Endothelial cell of hepatic sinusoid (primary cell): ENCODE measurements at regions not wholly inside any gene's neighbourhood (a gene's known extent, or its start where the extent isn't known, plus 50 kb on each side); places are given as distances from the start of the nearest gene placed in this dataset.
"Not testable (repeated sequence)": the region's sequence is repeated elsewhere in the genome, so short reads cannot be mapped to it uniquely, and the experiment has no call there.

ENCODE experiments used
- in situ Hi-C: cut with HindIII; loops from 2 replicates; pipeline ENCODE4 v1.10.0; 2017; ENCODE audit warnings: low sequenced_read_pairs

- in situ Hi-C loops, result no loop called here
Measured at GRCh38 chr1:116185161-116185701, 74.0 kb downstream of the MAB21L3 start.

GRCh38 chr1:116189481-116189880, 78.3 kb downstream of the MAB21L3 start:
- in situ Hi-C loops, result no loop called here

- in situ Hi-C loops, result loop anchor here (5.0 kb wide), 2 partner anchors 74 to 266 kb away; no protein-coding TSS in a partner anchor
Measured at GRCh38 chr1:116191294-116191693, 80.1 kb downstream of the MAB21L3 start.

- in situ Hi-C loops, result loop anchor here (5.0 kb wide), 2 partner anchors 76 to 264 kb away; no protein-coding TSS in a partner anchor
Measured at GRCh38 chr1:116193768-116194167, 82.6 kb downstream of the MAB21L3 start.

- in situ Hi-C loops, result loop anchor here (5.0 kb wide), 2 partner anchors 77 to 263 kb away; no protein-coding TSS in a partner anchor
Measured at GRCh38 chr1:116194568-116194967, 83.4 kb downstream of the MAB21L3 start.

- in situ Hi-C loops, result no loop called here
Measured at GRCh38 chr1:116195077-116195868, 84.1 kb downstream of the MAB21L3 start.

GRCh38 chr1:116200343-116200742, 89.1 kb downstream of the MAB21L3 start:
- in situ Hi-C loops, result not testable (repeated sequence)

GRCh38 chr1:116201911-116202310, 90.7 kb downstream of the MAB21L3 start:
- in situ Hi-C loops, result no loop called here

- in situ Hi-C loops, result no loop called here
Measured at GRCh38 chr1:116203181-116203723, 92.1 kb downstream of the MAB21L3 start.

- in situ Hi-C loops, result no loop called here
Measured at GRCh38 chr1:116203920-116204319, 92.7 kb downstream of the MAB21L3 start.

GRCh38 chr1:116205941-116206679, 94.9 kb downstream of the MAB21L3 start:
- in situ Hi-C loops, result no loop called here

GRCh38 chr1:116207126-116207735, 96.0 kb downstream of the MAB21L3 start:
- in situ Hi-C loops, result no loop called here

- in situ Hi-C loops, result no loop called here
Measured at GRCh38 chr1:116208136-116208535, 96.9 kb downstream of the MAB21L3 start.

- in situ Hi-C loops, result no loop called here
Measured at GRCh38 chr1:116211294-116211693, 100.1 kb downstream of the MAB21L3 start.

- in situ Hi-C loops, result no loop called here
Measured at GRCh38 chr1:116218922-116219321, 107.7 kb downstream of the MAB21L3 start.

- in situ Hi-C loops, result no loop called here
Measured at GRCh38 chr1:116219651-116220434, 108.6 kb downstream of the MAB21L3 start.

GRCh38 chr1:116224111-116224510, 112.9 kb downstream of the MAB21L3 start:
- in situ Hi-C loops, result no loop called here

GRCh38 chr1:116224561-116224960, 113.4 kb downstream of the MAB21L3 start:
- in situ Hi-C loops, result no loop called here

- in situ Hi-C loops, result no loop called here
Measured at GRCh38 chr1:116226017-116226416, 114.8 kb downstream of the MAB21L3 start.

GRCh38 chr1:116228511-116228910, 117.3 kb downstream of the MAB21L3 start:
- in situ Hi-C loops, result no loop called here
